Activated effector memory CD4-positive, alpha-beta T cell treated with Interleukin-2 at 50 U/mL for 16 hours (primary cell): ENCODE measurements at regions not wholly inside any gene's neighbourhood (a gene's known extent, or its start where the extent isn't known, plus 50 kb on each side); places are given as distances from the start of the nearest gene placed in this dataset.
A peak's percentile ranks its signal among the peaks of the same experiment; 100 is the strongest.

ENCODE experiments used
- DNase-seq: peaks from one replicate; pipeline ENCODE4 v3.0.0-alpha.2; 2020

DNA sequence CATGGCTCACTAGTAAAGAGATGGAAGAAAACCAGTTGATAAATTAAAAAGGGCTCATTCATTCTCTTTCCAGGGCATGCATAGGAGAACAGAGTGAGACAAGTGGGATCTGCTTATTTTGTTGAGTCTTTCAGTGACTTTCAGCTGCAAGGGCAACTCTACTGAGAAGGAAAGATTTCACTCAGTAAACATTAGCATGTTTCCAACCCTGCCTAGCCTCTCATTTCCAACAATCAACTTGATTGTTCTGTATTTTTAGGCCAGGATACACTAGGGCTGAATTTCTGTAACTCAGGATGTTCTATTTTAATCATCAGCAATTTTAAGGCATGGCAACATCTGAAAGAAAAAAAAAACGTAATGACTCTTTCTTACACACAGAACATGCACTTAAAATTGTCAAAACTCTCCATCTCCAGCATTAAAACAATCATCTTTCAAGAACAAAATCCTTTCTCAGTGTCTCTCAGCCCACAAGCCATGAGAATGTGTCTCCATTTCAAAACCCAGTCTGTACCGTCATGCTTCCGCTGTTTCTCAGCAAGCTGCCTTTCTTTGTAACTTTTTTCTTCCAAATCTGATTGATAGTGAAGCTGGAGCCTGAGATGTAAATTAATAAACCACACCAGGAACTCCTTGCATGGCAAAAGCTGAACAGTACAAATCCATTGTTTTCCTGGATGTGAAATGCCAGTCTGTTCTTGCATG, 147.2 kb upstream of the KLF14 start:
- no peak for DNase-seq

DNA sequence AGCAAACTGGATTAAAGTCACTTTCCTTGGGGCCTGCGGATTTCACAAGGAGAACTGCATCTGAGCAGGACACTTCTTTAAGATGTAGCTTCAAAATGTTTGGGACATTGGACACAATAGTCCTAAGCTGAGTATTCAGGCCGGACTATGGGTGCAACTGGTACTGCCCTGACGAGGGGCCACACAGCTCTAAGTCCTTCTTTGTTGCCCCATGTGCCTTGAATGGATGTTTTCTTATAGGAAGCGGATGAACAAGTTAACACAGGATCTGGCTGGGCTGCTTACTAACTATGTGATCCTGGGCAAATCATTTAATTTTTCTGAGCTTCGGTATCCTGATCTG, 147.8 kb upstream of the KLF14 start:
- no peak for DNase-seq

DNA sequence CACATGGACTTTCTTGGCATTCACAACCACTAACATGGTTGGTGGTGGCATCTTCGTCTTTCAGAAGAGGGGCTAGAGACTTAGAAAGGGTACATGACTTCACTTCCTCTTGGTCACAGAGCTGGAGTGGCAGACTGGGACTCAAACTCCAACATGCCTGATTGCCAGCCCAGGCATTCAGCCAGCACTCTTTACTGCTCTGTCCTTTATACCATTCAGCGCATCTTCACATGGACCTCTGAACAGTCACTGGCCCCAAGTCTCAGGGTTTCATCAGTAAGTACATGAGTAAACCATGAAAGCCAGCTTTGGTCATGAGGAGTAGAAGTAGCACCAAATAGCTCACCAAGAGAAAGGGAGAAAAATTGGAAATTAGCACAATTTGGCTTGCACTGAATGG, 148.4 kb upstream of the KLF14 start:
- DNase-seq, result no peak

DNA sequence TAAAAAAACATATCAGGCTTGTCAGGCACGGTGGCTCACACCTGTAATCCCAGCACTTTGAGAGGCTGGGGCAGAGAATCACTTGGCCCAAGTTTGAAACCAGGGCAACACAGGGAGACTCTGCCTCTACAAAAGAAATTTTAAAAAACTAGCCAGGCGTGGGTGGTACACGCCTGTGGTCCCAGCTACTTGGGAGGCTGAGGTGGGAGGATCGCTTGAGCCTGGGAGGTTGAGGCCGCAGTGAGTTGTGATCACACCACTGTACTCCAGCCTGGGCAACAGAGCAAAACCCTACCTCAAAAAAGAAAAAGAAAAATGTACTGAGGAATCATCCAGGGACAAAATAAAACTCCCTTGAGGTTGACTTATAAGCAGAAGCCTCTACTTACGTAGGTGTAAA, 149.9 kb upstream of the KLF14 start:
- no peak for DNase-seq

GRCh38 chr7:130884437-130885417, 150.7 kb upstream of the KLF14 start:
- no peak for DNase-seq

GRCh38 chr7:130886438-130887135, 152.6 kb upstream of the KLF14 start:
- no peak for DNase-seq

GRCh38 chr7:130887182-130887956, 153.4 kb upstream of the KLF14 start:
- no peak for DNase-seq

DNA sequence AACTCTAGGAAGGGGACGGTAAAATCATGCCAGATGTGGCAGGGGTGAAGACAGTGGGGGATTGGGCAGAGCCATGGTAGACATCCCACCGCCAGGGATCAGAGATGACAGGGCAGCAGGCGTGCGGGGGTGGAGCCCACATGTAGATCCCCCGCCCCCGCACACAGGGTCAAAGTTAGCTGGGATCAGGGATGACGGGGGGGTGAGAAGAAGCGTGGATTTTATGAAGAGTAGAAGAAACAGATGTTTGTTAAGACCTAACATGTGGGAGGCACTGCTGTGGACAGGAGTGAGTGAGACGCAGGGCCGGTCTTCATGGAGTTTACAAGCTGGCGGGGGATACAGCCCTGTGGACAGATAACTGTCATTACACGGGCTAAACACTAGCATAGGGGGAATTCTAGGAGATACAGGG, 154.0 kb upstream of the KLF14 start:
- no peak for DNase-seq

- DNase-seq, result no peak
These were observed 154.5 kb upstream of the KLF14 start for GRCh38 chr7:130888468-130888867.

- no peak for DNase-seq
These were observed 156.4 kb upstream of the KLF14 start for GRCh38 chr7:130890176-130891020.

DNA sequence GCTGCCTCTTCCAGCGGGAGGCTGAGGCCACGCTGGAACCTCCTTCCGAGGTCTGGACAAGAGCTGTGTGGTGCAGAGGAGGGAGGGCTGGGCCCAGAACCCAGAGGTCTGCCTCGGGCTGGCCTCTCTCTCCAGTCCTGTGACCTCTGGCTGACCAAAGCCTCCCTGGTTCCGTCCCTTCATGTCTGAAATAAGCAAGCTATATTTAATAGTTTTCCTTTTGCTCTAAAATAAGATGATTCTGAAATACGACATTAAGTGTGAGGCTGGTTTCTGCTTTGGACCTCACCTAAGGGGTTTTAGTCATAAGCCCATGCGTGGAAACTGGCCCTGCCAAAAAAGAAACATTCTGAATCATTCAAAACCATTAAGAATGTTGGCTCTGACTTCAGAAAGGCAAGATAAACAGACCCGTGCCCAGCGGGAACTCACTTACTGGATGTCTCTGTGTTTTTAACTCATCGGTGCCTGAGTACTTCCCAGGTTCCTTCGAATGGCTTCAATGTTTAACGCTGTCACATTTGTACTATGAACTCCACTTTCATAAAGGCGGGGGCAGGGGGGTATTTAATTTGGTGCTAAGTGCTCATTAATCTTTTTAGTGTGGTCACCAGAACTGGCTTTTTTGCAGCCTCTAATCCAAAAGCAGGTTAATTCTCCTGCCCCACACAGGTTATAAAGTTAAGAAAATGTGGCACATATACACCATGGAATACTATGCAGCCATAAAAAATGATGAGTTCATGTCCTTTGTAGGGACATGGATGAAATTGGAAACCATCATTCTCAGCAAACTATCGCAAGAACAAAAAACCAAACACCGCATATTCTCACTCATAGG, 157.5 kb upstream of the KLF14 start:
- DNase-seq, result no peak

DNA sequence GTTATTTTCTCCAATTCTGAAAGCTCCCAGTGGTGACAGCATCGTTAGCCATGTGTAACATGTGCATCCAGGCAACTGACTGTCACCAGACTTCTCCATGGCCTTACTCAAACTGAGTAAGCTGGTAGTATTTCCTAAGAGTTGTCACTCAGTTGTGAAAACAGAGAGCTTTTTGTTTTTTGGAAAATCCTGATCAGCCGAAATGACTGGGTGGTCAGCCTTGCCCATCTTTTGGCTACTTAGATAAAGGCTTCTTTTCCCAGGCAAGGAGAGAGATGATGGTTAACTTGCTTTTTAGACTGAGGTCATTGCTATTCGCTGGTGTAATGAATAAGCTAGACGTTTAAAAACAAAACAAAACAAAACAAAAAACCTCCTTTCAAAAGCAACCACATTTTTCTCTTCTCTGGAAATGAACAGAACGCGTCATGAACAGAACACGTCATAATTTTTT, 159.5 kb upstream of the KLF14 start:
- no peak for DNase-seq

DNA sequence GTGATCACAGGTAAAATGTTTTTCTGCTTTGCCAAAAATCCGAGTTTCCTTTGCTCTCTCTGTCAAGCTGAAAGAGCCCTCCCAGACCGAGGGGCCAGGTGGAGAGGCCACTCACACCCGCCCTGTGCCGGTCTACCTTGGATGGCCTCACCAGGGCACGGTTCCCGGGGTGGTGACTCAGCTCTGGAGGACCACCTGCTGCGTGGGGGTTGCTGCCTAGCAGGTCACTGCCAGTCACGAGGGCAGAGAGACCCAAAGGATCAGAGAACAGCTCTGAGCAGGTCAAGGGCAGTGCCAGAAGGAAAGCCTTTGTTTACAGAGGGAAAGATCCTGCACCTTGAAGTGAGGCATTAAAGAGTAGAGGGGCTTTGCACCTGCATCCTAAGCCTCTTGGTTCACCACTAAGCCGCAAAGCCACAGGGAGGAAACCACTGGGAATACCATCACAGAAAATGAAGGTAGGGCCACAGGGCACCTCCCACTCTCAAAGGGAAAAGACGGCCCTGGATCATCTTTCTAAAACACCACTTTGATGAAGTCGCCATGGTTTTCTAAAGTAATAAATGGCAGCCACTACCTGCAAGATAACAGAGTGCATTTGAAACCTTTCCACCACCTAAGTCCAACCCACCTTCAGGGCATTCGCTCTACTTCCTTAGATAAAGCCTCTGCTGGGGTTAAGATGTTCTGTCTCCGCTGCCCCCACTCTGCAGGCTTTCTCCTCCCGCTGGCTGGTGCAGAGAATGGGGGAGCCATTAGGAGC, 160.3 kb upstream of the KLF14 start:
- no peak for DNase-seq

GRCh38 chr7:130894909-130895750, 161.1 kb upstream of the KLF14 start:
- DNase-seq, result no peak

- no peak for DNase-seq
These were observed 162.3 kb upstream of the KLF14 start for GRCh38 chr7:130896051-130896881.

GRCh38 chr7:130896898-130897514, 163.0 kb upstream of the KLF14 start:
- peak; percentile 58 for DNase-seq
